Loucy (cell line): ENCODE measurements at regions not wholly inside any gene's neighbourhood (a gene's known extent, or its start where the extent isn't known, plus 50 kb on each side); places are given as distances from the start of the nearest gene placed in this dataset.
"Not testable (repeated sequence)": the region's sequence is repeated elsewhere in the genome, so short reads cannot be mapped to it uniquely, and the experiment has no call there.

Experiments
- EZH2phosphoT487 ChIP-seq: fragments of 200-600 bp; IDR thresholded peaks from 2 replicates; pipeline ENCODE4 v1.6.1; 2018; ENCODE audit warnings: antibody characterized with exemption, mild to moderate bottlenecking, moderate library complexity, borderline replicate concordance
- TF ChIP-seq, protein P1 (sequence below): fragments of 200-600 bp; sonication (generic); conservative IDR thresholded peaks from 2 replicates; pipeline ENCODE4 v1.5.1; 2014; ENCODE audit warnings: mild to moderate bottlenecking, antibody characterized with exemption, low read length

DNA sequence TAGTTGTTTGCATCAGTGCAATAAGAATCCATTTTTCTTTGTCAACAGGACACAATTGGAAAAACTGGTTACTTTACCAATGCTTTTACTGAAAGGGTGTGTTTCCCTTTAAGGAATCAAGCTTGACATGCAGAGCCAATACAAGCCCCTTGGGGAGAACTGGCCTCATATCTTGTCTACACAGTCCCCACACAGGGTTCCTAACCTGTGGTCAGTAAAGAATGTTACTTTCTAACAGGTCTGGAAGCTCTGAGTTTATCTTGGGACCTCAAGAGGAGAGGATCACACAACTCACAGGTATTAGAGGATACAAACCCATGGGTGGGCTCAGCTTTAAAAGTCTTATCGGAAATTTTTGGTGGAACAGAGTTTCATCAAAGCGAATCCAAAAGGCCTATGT lies 78.1 kb upstream of the PRL start:
- TF ChIP-seq, protein P1, sequence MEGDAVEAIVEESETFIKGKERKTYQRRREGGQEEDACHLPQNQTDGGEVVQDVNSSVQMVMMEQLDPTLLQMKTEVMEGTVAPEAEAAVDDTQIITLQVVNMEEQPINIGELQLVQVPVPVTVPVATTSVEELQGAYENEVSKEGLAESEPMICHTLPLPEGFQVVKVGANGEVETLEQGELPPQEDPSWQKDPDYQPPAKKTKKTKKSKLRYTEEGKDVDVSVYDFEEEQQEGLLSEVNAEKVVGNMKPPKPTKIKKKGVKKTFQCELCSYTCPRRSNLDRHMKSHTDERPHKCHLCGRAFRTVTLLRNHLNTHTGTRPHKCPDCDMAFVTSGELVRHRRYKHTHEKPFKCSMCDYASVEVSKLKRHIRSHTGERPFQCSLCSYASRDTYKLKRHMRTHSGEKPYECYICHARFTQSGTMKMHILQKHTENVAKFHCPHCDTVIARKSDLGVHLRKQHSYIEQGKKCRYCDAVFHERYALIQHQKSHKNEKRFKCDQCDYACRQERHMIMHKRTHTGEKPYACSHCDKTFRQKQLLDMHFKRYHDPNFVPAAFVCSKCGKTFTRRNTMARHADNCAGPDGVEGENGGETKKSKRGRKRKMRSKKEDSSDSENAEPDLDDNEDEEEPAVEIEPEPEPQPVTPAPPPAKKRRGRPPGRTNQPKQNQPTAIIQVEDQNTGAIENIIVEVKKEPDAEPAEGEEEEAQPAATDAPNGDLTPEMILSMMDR = not testable (repeated sequence)
- not testable (repeated sequence) for TF ChIP-seq EZH2phosphoT487
